ENCODE measurements at regions not wholly inside any gene's neighbourhood (a gene's known extent, or its start where the extent isn't known, plus 50 kb on each side); places are given as distances from the start of the nearest gene placed in this dataset.

GRCh38 chr5:174229068-174229467 lies 183.6 kb downstream of the NSG2 start:
- DNase-seq (ENCODE audit: low spot score) (no peak), ATAC-seq (ENCODE audit: low read depth) (no peak)
- Histone ChIP-seq H3K4me1 (ENCODE audit: insufficient read depth, poor library complexity, severe bottlenecking) (peaks cover 3% of the 10 kb centered on the region), H3K36me3 (ENCODE audit: low read depth) (no peaks in the 10 kb centered on the region), H3K4me3 (ENCODE audit: severe bottlenecking) (no peak overlapping the region), H3K27me3 (ENCODE audit: insufficient read depth, poor library complexity, severe bottlenecking) (no peaks in the 10 kb centered on the region), H3K27ac (ENCODE audit: poor library complexity, severe bottlenecking) (no peak overlapping the region), H3K9me3 (ENCODE audit: severe bottlenecking) (no peaks in the 10 kb centered on the region)
- no peak for TF ChIP-seq CTCF (IDR thresholded peaks at IDR 0.05; ENCODE audit: poor library complexity, severe bottlenecking)

- TF ChIP-seq CTCF (IDR thresholded peaks at IDR 0.05; ENCODE audit: poor library complexity, severe bottlenecking), result no peak
- no peaks in the 10 kb centered on the region for H3K36me3 ChIP-seq (ENCODE audit: low read depth)
- H3K27me3 ChIP-seq (ENCODE audit: insufficient read depth, poor library complexity, severe bottlenecking), result no peaks in the 10 kb centered on the region
- DNase-seq (ENCODE audit: low spot score) (no peak), ATAC-seq (ENCODE audit: low read depth) (peak; percentile 92)
- peaks cover 3% of the 10 kb centered on the region for H3K4me1 ChIP-seq (ENCODE audit: insufficient read depth, poor library complexity, severe bottlenecking)
- no peak overlapping the region for H3K4me3 ChIP-seq (ENCODE audit: severe bottlenecking)
- no peaks in the 10 kb centered on the region for H3K9me3 ChIP-seq (ENCODE audit: severe bottlenecking)
- peak overlapping the region; percentile 2 for H3K27ac ChIP-seq (ENCODE audit: poor library complexity, severe bottlenecking)
Measured at GRCh38 chr5:174229514-174230370, 184.2 kb downstream of the NSG2 start.

GRCh38 chr5:174231956-174232487 lies 186.5 kb downstream of the NSG2 start:
- DNase-seq (ENCODE audit: low spot score) (no peak), ATAC-seq (ENCODE audit: low read depth) (peak; percentile 30; the same call in 1 of the 3 replicates)
- no peaks in the 10 kb centered on the region for H3K36me3 ChIP-seq (ENCODE audit: low read depth)
- no peaks in the 10 kb centered on the region for H3K9me3 ChIP-seq (ENCODE audit: severe bottlenecking)
- H3K27me3 ChIP-seq (ENCODE audit: insufficient read depth, poor library complexity, severe bottlenecking), result no peaks in the 10 kb centered on the region
- TF ChIP-seq CTCF (IDR thresholded peaks at IDR 0.05; ENCODE audit: poor library complexity, severe bottlenecking), result no peak
- H3K27ac ChIP-seq (ENCODE audit: poor library complexity, severe bottlenecking), result peak overlapping the region; percentile 32
- peaks cover 3% of the 10 kb centered on the region for H3K4me1 ChIP-seq (ENCODE audit: insufficient read depth, poor library complexity, severe bottlenecking)
- H3K4me3 ChIP-seq (ENCODE audit: severe bottlenecking), result no peak overlapping the region

- Histone ChIP-seq H3K4me1 (ENCODE audit: insufficient read depth, poor library complexity, severe bottlenecking) (peaks cover 3% of the 10 kb centered on the region), H3K27ac (ENCODE audit: poor library complexity, severe bottlenecking) (no peak overlapping the region), H3K4me3 (ENCODE audit: severe bottlenecking) (no peak overlapping the region), H3K27me3 (ENCODE audit: insufficient read depth, poor library complexity, severe bottlenecking) (no peaks in the 10 kb centered on the region), H3K9me3 (ENCODE audit: severe bottlenecking) (no peaks in the 10 kb centered on the region), H3K36me3 (ENCODE audit: low read depth) (no peaks in the 10 kb centered on the region)
- TF ChIP-seq CTCF (IDR thresholded peaks at IDR 0.05; ENCODE audit: poor library complexity, severe bottlenecking), result no peak
- DNase-seq (ENCODE audit: low spot score), result no peak
- no peak for ATAC-seq (ENCODE audit: low read depth)
Measured at GRCh38 chr5:174234388-174234787, 188.9 kb downstream of the NSG2 start.

Measured in RWPE2 (cell line).